HUES6 (cell line): ENCODE measurements at regions not wholly inside any gene's neighbourhood (a gene's known extent, or its start where the extent isn't known, plus 50 kb on each side); places are given as distances from the start of the nearest gene placed in this dataset.

ENCODE experiments used
- H3K27ac ChIP-seq: 2 replicates; pipeline ENCODE4 v1.7.0; 2013; ENCODE audit warnings: low read depth, mild to moderate bottlenecking, low read length, inconsistent platforms
- H3K27me3 ChIP-seq: 2 replicates; pipeline ENCODE4 v1.6.1; 2013; ENCODE audit warnings: low read length; ENCODE audit not compliant: control insufficient read depth, insufficient read depth
- H3K36me3 ChIP-seq: 2 replicates; pipeline ENCODE4 v1.6.1; 2013; ENCODE audit warnings: low read length; ENCODE audit not compliant: control insufficient read depth, insufficient read depth
- H3K4me1 ChIP-seq: 2 replicates; pipeline ENCODE4 v1.6.1; 2013; ENCODE audit warnings: low read length; ENCODE audit not compliant: control insufficient read depth, insufficient read depth
- H3K4me3 ChIP-seq: 2 replicates; pipeline ENCODE4 v1.5.1; 2013; ENCODE audit warnings: low read depth, low read length
- H3K9ac ChIP-seq: one replicate; pipeline ENCODE4 v1.6.1; 2013; ENCODE audit warnings: mild to moderate bottlenecking, low read length
- H3K9me3 ChIP-seq: 2 replicates; pipeline ENCODE4 v1.6.1; 2013; ENCODE audit warnings: low read depth, low read length; ENCODE audit not compliant: control insufficient read depth, insufficient read depth

DNA sequence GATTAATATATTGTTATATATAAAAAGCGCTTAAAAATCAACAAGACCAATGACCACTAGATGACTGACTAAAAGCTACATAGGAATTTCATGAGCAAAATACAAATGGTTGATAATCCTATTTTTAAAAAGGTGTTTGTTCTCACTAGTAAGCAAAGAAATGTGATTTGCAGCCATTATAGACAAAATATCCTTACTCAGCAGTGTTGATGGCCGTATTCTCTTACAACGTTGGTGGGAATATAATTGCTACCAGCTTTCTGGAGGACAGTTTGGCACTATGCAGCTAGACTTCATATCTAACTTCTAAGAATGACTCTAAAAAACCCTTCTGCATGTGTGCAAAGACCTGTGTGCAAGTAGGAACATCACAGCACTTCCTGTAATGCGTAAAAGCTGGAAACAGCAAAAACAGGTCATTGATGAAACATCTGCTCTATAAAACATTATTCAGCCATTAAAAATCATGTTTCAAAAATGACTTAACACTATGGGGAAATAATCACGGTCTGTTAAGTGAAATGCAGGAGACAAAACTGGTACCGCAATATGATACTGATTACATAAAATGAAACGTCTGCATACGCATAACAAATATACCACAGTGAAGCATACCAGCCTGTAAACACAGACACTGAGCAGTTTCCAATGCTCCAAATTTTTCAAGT is 70.1 kb upstream of the LINC01488 start:
- Histone ChIP-seq H3K27me3 (no peaks in the 10 kb centered on the region), H3K4me3 (no peak overlapping the region), H3K27ac (no peak overlapping the region), H3K4me1 (no peaks in the 10 kb centered on the region), H3K9ac (no peak overlapping the region), H3K9me3 (0 out of 2 replicates have a peak, but pooled peaks cover 3% of the 10 kb centered on the region), H3K36me3 (no peaks in the 10 kb centered on the region)

DNA sequence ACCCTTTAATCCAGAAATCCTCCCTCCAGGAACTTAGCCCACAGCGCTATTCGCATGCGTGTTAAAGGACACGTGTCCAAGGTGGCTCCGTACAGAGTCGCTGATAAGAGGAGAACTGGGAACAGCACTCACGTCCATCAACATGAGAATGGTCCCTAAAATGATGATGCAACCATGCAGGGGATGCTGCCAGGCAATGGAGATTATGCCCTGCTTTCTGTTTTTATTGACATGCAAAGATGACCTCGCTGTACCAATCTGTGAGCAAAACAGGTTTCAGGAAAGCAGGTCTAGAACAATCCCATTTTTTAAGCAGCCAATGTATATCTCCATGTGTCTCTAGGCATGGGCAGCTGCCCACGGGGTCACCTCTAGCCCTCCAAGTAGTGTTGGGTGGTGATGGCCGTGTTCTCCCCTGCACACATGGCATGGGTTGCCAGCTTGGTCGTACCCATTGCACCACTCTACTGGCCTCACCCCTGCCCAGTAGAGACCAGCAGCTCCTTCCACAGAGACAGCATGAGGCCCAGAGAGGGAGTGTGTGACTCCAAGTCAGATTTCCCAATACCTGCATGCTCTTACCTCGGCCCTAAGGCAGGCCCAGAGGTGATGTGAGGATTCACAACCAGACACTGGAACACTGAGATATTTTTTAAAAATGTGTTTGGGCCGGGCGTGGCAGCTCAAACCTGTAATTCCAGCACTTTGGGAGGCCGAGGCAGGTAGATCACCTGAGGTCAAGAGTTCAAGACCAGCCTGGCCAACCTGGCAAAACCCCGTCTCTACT is 68.3 kb upstream of the LINC01488 start:
- Histone ChIP-seq H3K4me3 (no peak overlapping the region), H3K27me3 (no peaks in the 10 kb centered on the region), H3K9me3 (0 out of 2 replicates have a peak, but pooled peaks cover 3% of the 10 kb centered on the region), H3K27ac (no peak overlapping the region), H3K4me1 (peaks cover 6% of the 10 kb centered on the region; the same call in 1 of the 2 replicates), H3K36me3 (no peaks in the 10 kb centered on the region), H3K9ac (no peak overlapping the region)

DNA sequence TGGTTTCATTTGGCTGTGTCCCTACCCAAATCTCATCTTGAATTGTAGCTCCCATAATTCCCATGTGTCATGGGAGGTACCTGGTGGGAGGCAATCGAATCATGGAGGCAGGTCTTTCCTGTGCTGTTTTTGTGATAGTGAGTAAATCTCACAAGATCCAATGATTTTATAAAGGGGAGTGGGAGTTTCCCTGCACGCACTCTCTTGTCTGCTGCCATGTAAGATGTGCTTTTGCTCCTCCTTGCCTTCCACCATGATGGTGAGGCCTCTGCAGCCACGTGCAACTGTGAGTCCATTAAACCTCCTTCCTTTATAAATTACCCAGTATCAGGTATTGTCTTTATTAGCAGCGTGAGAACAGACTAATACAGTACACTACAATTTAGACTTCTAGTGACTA is 67.5 kb upstream of the LINC01488 start:
- Histone ChIP-seq H3K4me1 (peaks cover 6% of the 10 kb centered on the region; the same call in 1 of the 2 replicates), H3K27ac (no peak overlapping the region), H3K9ac (no peak overlapping the region), H3K36me3 (no peaks in the 10 kb centered on the region), H3K9me3 (0 out of 2 replicates have a peak, but pooled peaks cover 3% of the 10 kb centered on the region), H3K4me3 (no peak overlapping the region), H3K27me3 (no peaks in the 10 kb centered on the region)

DNA sequence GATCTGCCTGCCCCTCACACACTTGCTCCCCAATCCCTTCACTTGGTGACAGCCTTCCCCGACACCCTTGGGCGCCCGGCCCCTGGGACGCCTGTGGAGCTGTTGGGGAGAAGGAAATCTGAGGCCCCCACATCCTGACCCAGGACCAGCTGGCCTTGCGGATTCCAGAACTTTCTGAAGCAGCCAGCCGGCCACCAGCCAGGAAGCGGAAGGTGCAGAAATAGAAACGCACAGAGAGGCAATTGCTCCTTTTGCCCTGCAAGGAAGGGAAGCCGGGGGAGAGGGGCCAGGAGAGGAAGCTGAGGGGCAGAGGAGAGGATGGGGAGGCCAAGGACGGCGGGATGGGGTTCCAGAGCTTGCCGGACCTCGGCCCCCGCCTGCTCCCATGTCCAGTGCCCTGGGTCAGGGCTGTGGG is 66.7 kb upstream of the LINC01488 start:
- H3K36me3 ChIP-seq: no peaks in the 10 kb centered on the region
- no peak overlapping the region for H3K4me3 ChIP-seq
- H3K27me3 ChIP-seq: no peaks in the 10 kb centered on the region
- H3K27ac ChIP-seq: no peak overlapping the region
- peaks cover 8% of the 10 kb centered on the region; the same call in 1 of the 2 replicates for H3K4me1 ChIP-seq
- H3K9me3 ChIP-seq: 0 out of 2 replicates have a peak, but pooled peaks cover 3% of the 10 kb centered on the region
- no peak overlapping the region for H3K9ac ChIP-seq

DNA sequence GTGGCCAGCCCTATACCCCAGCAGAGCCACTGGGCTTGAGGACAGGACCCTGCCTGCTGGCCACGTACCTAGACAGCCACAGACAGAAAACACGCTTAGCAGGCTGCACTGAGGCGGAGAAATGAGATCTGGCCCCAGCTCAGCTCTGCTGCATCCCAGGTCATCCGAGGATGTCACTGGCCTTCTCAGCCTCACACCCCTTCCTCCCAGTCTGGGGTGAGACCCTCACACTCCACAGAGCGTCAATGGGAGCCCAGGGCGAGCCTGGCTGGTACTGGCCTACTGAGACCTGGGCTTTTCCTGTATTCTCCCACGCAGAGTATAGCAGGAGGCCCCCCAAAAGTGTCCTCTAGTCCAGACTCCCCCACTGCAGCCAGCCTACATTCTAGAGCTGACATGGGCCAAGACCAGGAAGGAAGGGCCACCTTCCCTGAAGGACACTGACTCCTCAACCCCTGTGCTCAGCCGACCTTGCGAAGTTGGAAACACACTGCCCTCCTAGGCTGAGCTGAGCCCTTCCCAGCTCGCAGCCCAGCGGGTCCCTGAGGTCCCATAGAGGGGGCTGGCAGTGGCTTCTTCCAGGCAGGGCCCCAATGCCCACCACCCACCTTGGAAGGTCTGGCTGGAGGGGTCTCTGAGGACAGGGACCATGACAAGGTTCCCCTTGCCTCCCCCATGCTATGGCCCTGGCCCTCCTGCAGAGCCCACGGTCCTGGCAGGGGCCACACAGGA is 65.9 kb upstream of the LINC01488 start:
- H3K9me3 ChIP-seq: 0 out of 2 replicates have a peak, but pooled peaks cover 3% of the 10 kb centered on the region
- H3K27ac ChIP-seq: no peak overlapping the region
- no peaks in the 10 kb centered on the region for H3K27me3 ChIP-seq
- peaks cover 14% of the 10 kb centered on the region; the same call in 1 of the 2 replicates for H3K4me1 ChIP-seq
- no peaks in the 10 kb centered on the region for H3K36me3 ChIP-seq
- H3K4me3 ChIP-seq: no peak overlapping the region
- H3K9ac ChIP-seq: no peak overlapping the region

DNA sequence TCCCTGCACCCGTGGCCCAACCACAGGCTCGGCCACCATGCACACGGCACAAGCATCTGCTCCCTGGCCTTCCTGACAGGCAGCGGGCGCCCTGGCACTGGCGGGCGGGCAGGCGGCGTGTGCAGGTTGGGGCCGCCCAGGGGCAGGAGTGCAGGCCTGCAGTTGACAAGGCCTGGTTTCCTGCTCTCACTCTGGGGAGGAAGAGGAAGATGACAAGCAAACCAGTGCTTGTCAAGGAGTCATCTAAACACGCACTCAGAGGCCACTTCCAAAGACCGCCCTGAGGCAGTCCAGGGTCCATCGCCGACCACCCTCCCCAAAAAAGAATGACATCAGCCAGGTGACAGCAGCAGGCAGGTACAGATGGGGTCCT is 65.3 kb upstream of the LINC01488 start:
- no peak overlapping the region for H3K27ac ChIP-seq
- no peaks in the 10 kb centered on the region for H3K36me3 ChIP-seq
- no peak overlapping the region for H3K4me3 ChIP-seq
- H3K27me3 ChIP-seq: no peaks in the 10 kb centered on the region
- 0 out of 2 replicates have a peak, but pooled peaks cover 3% of the 10 kb centered on the region for H3K9me3 ChIP-seq
- H3K9ac ChIP-seq: no peak overlapping the region
- H3K4me1 ChIP-seq: peaks cover 18% of the 10 kb centered on the region; the same call in 1 of the 2 replicates

DNA sequence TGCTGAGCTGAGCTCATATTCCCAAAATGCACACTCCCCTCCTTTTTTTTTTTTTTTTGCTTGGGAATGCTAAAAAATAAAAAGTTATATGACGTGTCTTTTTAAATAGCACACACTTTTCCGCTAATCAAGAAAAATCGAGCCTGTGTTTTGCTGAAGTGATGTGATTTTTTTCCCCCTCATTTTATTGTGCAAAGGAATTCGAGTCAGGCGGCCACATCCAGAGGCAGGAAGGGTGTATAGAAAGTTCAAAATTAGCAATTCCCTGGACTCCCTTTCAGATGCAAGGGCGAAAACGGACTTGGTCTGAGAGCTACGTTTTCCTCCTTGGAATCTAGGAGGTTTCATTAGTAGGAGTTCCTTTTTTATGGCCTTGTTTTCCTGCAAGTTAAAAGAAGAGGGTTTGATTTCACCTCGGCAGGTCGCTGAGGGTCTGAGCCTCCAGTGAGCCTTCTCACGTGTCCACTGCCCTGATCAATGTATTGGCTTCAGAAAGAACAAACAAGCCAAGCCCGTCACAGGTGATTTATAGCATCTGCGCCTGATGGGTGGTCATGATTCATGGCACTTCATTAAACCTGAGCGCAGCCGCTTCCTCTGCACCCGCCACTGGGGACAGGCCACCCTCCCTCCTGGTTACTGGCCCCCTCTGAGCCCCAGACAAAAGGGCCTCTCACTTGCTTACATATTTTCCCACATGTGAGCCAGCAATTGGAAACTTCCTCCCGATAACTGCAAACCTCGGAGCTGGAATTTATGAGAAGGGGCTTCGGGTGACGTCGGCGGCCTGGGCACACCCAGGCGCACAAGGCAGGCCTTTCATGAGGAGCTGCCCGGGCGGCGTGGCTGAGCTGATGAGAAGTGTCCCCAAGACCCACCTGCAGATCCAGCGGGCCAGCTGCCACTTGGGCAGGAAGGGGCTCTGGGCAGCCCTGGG is 64.4 kb upstream of the LINC01488 start:
- Histone ChIP-seq H3K9me3 (0 out of 2 replicates have a peak, but pooled peaks cover 3% of the 10 kb centered on the region), H3K27me3 (no peaks in the 10 kb centered on the region), H3K4me1 (peaks cover 18% of the 10 kb centered on the region; the same call in 1 of the 2 replicates), H3K27ac (no peak overlapping the region), H3K36me3 (no peaks in the 10 kb centered on the region), H3K9ac (no peak overlapping the region), H3K4me3 (no peak overlapping the region)

DNA sequence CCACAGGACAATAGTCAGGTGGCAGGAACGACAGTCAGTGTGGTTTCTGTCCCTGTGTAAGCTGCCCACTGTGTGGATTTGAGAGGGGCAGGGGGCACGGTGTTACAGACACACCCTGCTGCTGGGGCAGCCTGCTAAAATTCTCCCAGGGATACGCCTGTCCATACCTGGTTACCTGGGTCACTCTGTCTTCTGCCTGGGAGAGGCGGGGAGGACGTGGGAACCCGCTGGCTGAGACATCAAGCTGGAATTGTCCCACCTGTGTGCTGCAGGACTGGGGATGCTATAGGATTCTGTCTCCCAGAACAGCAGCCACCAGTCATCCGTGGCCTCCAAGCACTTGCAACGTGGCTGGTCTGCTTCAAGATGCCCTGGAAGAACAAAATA is 63.8 kb upstream of the LINC01488 start:
- Histone ChIP-seq H3K4me1 (peaks cover 18% of the 10 kb centered on the region; the same call in 1 of the 2 replicates), H3K27ac (no peak overlapping the region), H3K36me3 (no peaks in the 10 kb centered on the region), H3K4me3 (no peak overlapping the region), H3K9me3 (0 out of 2 replicates have a peak, but pooled peaks cover 3% of the 10 kb centered on the region), H3K27me3 (no peaks in the 10 kb centered on the region), H3K9ac (no peak overlapping the region)

DNA sequence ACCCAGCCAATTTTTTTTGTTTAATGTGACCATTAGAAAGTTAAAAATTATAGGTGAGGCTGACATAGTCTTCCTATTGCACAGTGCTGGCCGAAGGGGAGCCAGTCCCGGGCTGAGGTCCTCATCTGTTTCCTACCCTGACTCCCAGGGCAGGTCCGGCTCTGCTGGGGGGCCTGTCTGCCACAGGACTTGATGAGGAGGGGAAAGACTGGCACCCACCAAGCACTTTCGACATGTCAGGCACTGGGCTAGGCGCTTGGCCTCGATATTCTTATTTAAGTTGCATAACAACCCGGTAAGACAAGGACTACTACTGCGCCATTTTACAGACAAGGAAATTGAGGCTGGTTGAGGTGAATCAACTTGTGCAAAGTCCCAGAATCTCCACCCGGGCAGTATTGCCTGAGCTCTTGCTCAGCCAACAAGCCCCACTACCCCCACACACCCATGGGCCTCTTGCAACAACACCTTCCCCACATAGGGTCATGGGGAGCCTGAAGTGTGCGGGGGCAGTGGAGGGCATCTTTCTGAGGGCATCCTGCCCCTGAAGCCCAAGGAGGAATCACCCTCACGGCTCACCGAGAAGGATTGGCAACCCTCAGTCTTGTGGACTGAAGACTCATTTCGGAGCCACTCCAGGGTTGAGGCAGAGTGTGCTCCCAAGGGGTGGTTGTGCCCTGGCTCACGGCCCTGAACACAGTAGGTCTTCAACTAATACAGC is 62.7 kb upstream of the LINC01488 start:
- no peaks in the 10 kb centered on the region for H3K36me3 ChIP-seq
- H3K27ac ChIP-seq: no peak overlapping the region
- H3K4me3 ChIP-seq: no peak overlapping the region
- H3K9me3 ChIP-seq: 0 out of 2 replicates have a peak, but pooled peaks cover 3% of the 10 kb centered on the region
- peaks cover 18% of the 10 kb centered on the region; the same call in 1 of the 2 replicates for H3K4me1 ChIP-seq
- H3K9ac ChIP-seq: no peak overlapping the region
- no peaks in the 10 kb centered on the region for H3K27me3 ChIP-seq
